Stimulated activated CD8-positive, alpha-beta memory T cell treated with anti-CD3 and anti-CD28 coated beads, Interleukin-7, amount 100 ng/mL, for 1 hour (primary cell): ENCODE measurements at regions not wholly inside any gene's neighbourhood (a gene's known extent, or its start where the extent isn't known, plus 50 kb on each side); places are given as distances from the start of the nearest gene placed in this dataset.

ENCODE experiments used
- DNase-seq, 2 donors: peaks; one replicate each; pipeline ENCODE4 v3.0.0-alpha.2; 2020; ENCODE audit warnings: low read depth in 2 of 2

GRCh38 chr5:124315741-124316415 lies 430.6 kb downstream of the ZNF608 start:
- no peak for DNase-seq

- DNase-seq = no peak
Measured at GRCh38 chr5:124310453-124310852, 436.0 kb downstream of the ZNF608 start.

- DNase-seq = no peak
Measured at GRCh38 chr5:124309241-124309980, 437.0 kb downstream of the ZNF608 start.

GRCh38 chr5:124303366-124303765 lies 443.1 kb downstream of the ZNF608 start:
- no peak for DNase-seq

- no peak for DNase-seq
Measured at GRCh38 chr5:124302533-124302932, 443.9 kb downstream of the ZNF608 start.

GRCh38 chr5:124301850-124302249 lies 444.6 kb downstream of the ZNF608 start:
- DNase-seq = no peak

GRCh38 chr5:124300815-124301621 lies 445.4 kb downstream of the ZNF608 start:
- DNase-seq = no peak

- no peak for DNase-seq
Measured at GRCh38 chr5:124297826-124298225, 448.6 kb downstream of the ZNF608 start.

- no peak for DNase-seq
Measured at GRCh38 chr5:124292322-124292855, 454.1 kb downstream of the ZNF608 start.

GRCh38 chr5:124289641-124290311 lies 456.7 kb downstream of the ZNF608 start:
- DNase-seq = no peak

GRCh38 chr5:124289130-124289529 lies 457.3 kb downstream of the ZNF608 start:
- no peak for DNase-seq

GRCh38 chr5:124287813-124288212 lies 458.6 kb downstream of the ZNF608 start:
- no peak for DNase-seq

GRCh38 chr5:124285733-124286132 lies 460.7 kb downstream of the ZNF608 start:
- no peak for DNase-seq

GRCh38 chr5:124285071-124285470 lies 461.4 kb downstream of the ZNF608 start:
- no peak for DNase-seq

GRCh38 chr5:124283031-124283430 lies 463.4 kb downstream of the ZNF608 start:
- DNase-seq = no peak

- DNase-seq = no peak
Measured at GRCh38 chr5:124280079-124280478, 466.4 kb downstream of the ZNF608 start.

GRCh38 chr5:124279146-124279876 lies 467.1 kb downstream of the ZNF608 start:
- DNase-seq = no peak

- no peak for DNase-seq
Measured at GRCh38 chr5:124278636-124279035, 467.8 kb downstream of the ZNF608 start.

- no peak for DNase-seq
Measured at GRCh38 chr5:124277767-124278545, 468.5 kb downstream of the ZNF608 start.

- no peak for DNase-seq
Measured at GRCh38 chr5:124276166-124276565, 470.3 kb downstream of the ZNF608 start.
